Activated T-cell treated with anti-CD3 and anti-CD28 coated beads, Interleukin-2, amount 50 U/mL, for 48 hours (primary cell): ENCODE measurements at regions not wholly inside any gene's neighbourhood (a gene's known extent, or its start where the extent isn't known, plus 50 kb on each side); places are given as distances from the start of the nearest gene placed in this dataset.
"Not testable (repeated sequence)": the region's sequence is repeated elsewhere in the genome, so short reads cannot be mapped to it uniquely, and the experiment has no call there.

ENCODE experiments used
- DNase-seq, 2 experiments: peaks; one replicate each; pipeline ENCODE4 v3.0.0-alpha.2; 2020

DNA sequence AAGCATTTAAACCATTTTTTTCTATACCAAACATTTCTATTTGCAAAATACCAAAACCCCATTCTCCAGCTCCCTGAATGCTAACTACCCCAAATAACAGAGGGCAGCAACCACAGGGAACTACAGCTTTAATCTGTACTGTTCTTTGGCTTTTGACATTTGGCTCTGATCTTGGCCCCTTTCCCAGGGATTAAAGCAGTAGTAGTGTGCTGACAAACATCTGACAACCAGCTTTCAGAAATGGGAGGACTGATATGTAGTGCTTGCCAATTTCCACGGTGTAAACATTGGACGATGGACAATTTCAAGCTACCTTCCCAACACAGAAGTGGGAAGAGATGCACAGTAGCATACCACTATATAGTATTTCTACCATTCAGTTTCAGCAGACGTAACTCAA lies 88.4 kb upstream of the TEAD1 start:
- DNase-seq: no peak

DNA sequence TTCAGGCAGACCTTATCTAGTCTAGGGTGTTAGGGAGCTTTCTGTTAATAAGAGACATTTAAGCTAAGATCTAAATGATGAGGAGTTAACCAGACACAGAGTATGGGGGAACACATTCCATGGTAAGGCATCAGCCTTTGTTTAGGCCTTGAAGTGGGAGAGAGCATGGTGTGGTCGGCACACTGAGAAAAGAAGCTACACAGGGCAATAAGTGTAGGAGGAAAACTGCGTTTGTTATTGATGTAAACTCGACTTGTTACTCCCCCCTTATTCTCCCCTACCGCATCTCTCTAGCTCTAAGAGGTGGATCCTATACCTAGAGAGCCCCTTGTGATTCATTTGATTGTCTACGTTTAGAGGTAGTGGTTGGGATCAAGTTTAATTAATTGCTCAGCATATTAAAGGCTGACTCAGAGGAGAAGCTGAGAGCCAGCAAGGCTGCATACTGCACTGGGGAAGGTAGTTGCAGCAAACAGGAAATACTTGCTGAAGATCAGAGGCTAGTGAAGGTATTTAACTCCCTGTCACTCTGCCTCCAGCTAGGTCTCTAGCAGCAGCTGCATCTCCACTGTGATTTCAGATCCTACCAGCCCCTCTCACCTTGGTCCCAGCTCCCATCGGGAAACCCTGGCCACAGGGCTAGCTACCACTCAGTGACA lies 86.8 kb upstream of the TEAD1 start:
- DNase-seq: no peak

GRCh38 chr11:12591706-12592105 lies 82.5 kb upstream of the TEAD1 start:
- no peak for DNase-seq

DNA sequence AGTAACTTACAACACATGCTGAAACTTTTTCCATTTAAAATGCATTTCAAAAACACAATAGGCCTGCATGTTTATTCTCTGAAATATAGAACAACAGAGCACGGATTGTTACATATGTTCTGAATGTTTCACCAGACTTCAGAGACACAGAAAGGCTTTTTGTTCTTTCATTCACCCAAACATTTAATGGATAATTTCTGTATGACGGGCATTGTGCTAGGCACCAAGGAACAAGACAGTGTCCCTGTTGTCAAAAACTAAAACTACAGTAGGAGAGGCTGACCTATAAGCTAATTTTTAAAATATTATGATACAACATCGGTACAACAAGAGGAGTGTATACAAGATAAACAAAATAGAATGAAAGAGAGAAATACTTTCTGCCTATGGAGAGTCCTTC lies 81.9 kb upstream of the TEAD1 start:
- no peak for DNase-seq

GRCh38 chr11:12595089-12595847 lies 79.0 kb upstream of the TEAD1 start:
- not testable (repeated sequence) for DNase-seq

GRCh38 chr11:12598330-12599256 lies 75.6 kb upstream of the TEAD1 start:
- no peak for DNase-seq

- DNase-seq: peak; percentile 68 to 71
These were observed 74.6 kb upstream of the TEAD1 start for GRCh38 chr11:12599408-12600143.

- no peak for DNase-seq
These were observed 73.4 kb upstream of the TEAD1 start for GRCh38 chr11:12600829-12601228.

- DNase-seq: no peak
These were observed 71.8 kb upstream of the TEAD1 start for GRCh38 chr11:12602421-12602820.

GRCh38 chr11:12603143-12604088 lies 70.8 kb upstream of the TEAD1 start:
- no peak for DNase-seq

DNA sequence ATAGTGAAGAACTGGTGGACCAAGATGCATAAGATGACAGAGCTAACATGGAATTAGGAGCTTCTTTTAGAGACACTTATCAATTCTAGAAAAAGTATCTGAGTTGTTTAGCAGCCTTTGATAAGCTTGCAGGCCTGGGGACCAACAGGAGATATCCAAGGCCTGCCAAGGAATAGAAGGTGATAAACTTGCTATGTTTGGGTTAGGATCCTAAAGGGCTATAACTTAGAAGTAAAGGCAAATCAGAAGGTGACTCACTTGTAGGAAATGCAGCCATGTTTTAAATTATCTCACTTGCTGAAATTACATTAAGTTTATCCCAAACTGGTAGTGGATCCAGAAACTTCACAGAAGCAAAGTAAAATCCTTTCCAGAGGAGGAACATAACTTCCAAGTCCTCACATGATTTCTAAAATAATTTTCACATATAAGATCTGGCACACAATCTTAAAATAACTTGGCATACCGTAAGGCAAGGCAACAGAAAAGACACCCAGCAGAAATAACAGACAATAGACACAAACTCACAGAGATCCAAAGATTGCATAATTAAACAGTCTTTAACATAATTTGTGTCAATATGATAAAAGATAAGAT lies 69.6 kb upstream of the TEAD1 start:
- DNase-seq: no peak

DNA sequence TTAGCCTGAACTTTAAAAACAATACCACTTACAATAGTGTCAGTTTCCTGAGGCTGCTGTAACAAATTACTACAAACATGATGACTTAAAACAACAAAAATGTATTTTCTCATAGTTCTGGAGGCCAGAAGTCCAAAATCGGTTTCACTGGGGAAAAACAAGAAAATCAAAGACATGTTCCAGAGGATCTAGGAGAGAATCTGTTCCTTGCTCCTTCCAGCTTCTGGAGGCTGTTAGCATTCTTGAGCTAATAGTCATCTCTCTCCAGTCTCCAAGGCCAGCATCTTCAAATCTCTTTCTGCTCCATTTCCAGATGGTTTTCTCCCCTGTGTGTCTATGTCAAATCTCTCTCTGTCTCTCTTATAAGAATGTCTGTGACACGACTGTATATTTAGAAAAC lies 67.6 kb upstream of the TEAD1 start:
- DNase-seq: no peak

DNA sequence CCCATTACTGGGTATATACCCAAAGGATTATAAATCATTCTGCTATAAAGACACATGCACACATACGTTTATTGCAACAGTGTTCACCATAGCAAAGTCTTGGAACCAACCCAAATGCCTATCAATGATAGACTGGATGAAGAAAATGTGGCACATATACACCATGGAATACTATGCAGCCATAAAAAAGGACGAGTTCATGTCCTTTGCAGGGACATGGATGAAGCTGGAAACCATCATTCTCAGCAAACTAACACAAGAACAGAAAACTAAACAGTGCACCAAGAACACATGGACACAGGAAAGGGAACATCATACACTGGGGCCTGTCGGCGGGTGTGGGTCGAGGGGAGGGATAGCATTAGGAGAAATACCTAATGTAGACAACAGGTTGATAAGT lies 65.5 kb upstream of the TEAD1 start:
- not testable (repeated sequence) for DNase-seq

DNA sequence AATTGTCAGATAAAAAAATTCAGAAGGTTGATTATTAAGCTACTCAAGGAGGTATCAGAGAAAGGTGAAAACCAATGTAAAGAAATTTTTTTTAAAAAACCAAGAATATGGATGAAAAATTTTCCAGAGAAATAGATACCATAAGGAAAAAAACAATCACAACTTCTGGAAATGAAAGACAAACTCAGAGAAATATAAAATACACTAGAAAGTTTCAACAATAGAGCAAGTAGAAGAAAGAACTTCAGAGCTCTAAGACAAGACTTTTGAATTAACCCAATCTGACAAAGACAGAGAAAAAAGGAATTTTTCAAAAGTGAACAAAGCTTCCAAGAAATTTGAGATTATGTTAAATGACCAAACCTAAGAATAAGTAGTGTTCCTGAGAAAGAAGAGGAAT lies 62.9 kb upstream of the TEAD1 start:
- no peak for DNase-seq

DNA sequence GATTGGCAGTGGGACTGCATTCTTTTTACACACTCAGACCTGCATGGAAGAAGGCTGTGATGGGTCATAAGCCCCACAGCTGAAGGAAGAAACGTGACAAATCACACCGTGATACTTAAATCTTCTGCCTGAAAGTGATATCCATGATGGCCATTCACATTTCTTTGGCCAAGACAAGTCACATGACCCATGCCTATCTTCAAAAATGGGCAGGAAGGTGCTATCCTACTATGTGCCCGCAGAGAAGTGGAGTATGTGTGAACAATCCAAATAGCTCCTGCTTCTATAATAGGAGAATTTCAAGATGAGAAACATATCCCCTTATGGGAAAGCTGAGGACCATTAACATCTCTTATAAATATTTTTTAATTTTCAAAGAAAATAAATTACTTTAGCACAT lies 56.6 kb upstream of the TEAD1 start:
- DNase-seq: no peak

DNA sequence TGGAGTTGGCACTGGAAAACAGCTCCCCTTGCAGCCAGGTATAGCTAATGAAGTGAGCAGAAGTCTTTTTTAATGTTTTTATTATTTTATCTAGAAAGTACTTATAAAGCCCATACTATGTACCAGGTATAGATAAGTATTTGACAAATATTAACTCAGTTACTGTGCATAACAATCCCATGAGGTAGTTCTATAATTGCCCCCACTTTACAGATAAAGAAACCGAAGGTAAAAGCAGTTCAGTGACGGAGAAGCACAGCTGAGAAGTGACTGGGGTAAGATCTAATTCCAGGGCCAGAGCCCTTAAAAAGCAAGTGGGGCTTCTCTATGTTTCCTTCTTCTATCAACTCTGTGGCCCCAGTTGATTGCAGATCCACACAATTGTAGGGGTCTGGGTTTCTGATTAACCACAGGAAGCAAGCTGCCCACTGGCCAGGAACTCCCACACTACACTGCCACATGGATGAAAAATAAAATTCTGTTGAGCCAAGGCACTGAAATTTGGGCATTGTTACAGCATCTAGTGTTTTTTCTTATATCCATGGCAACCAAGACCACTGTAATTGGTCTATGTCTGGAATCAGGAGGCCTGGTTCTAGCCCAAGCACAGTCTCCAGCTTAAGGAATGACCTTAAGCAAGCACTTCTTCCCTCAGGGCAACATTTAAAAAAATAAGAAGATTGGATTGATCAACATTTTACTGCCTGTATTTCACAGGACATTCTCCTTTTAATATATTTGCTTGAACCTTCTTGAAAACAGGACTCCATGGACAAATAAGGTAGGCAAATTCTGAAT lies 55.3 kb upstream of the TEAD1 start:
- DNase-seq: no peak

GRCh38 chr11:12623869-12624268 lies 50.4 kb upstream of the TEAD1 start:
- no peak for DNase-seq
